Large intestine (tissue), 3 donors: ENCODE measurements at regions not wholly inside any gene's neighbourhood (a gene's known extent, or its start where the extent isn't known, plus 50 kb on each side); places are given as distances from the start of the nearest gene placed in this dataset.
A peak's percentile ranks its signal among the peaks of the same experiment; 100 is the strongest.
"Not testable (repeated sequence)": the region's sequence is repeated elsewhere in the genome, so short reads cannot be mapped to it uniquely, and the experiment has no call there.

Experiments used
- DNase-seq, 2 donors: peaks; one replicate each; pipeline versions ENCODE4 v3.0.0 to v3.0.0-alpha.2; 2013
- H3K27ac ChIP-seq: one replicate; pipeline ENCODE4 v1.5.1; 2013; ENCODE audit warnings: low read length
- H3K27me3 ChIP-seq: 2 replicates; pipeline ENCODE4 v1.6.1; 2013; ENCODE audit warnings: low read length; ENCODE audit not compliant: control insufficient read depth, insufficient read depth
- H3K36me3 ChIP-seq: 2 replicates; pipeline ENCODE4 v1.6.1; 2013; ENCODE audit warnings: low read length; ENCODE audit not compliant: control insufficient read depth, insufficient read depth
- H3K4me1 ChIP-seq: one replicate; pipeline ENCODE4 v1.6.1; 2013; ENCODE audit warnings: low read length; ENCODE audit not compliant: control insufficient read depth, insufficient read depth
- H3K4me3 ChIP-seq: one replicate; pipeline ENCODE4 v1.5.1; 2013; ENCODE audit warnings: low read length
- H3K9me3 ChIP-seq: one replicate; pipeline ENCODE4 v1.6.1; 2013; ENCODE audit warnings: mild to moderate bottlenecking, low read depth, low read length, moderate library complexity; ENCODE audit not compliant: control insufficient read depth
- WGBS: methylation state at CpG from one replicate; pipeline ENCODE4 v1.1.5; 2013; ENCODE audit warnings: low lambda C conversion rate; ENCODE audit not compliant: insufficient coverage; 5-methylcytosine and 5-hydroxymethylcytosine counted together

- no peak overlapping the region for H3K27ac ChIP-seq
- no peaks in the 10 kb centered on the region for H3K36me3 ChIP-seq
- DNase-seq = no peak
- no peaks in the 10 kb centered on the region for H3K4me1 ChIP-seq
- no peaks in the 10 kb centered on the region for H3K9me3 ChIP-seq
- no peak overlapping the region for H3K4me3 ChIP-seq
- H3K27me3 ChIP-seq = no peaks in the 10 kb centered on the region
- 100% methylated on average over 1 of the region's 1 CpG for WGBS
Observed at GRCh38 chr7:81865754-81866153, 95.9 kb upstream of the HGF start.

GRCh38 chr7:81859433-81859832 lies 89.6 kb upstream of the HGF start:
- Histone ChIP-seq H3K4me1 (no peaks in the 10 kb centered on the region), H3K36me3 (no peaks in the 10 kb centered on the region), H3K9me3 (no peaks in the 10 kb centered on the region), H3K27me3 (no peaks in the 10 kb centered on the region), H3K4me3 (no peak overlapping the region), H3K27ac (no peak overlapping the region)
- WGBS = 50% methylated on average over 1 of the region's 4 CpGs
- DNase-seq = no peak

GRCh38 chr7:81858820-81859219 lies 89.0 kb upstream of the HGF start:
- H3K27ac ChIP-seq, H3K27me3 ChIP-seq, H3K36me3 ChIP-seq, H3K9me3 ChIP-seq, H3K4me1 ChIP-seq, H3K4me3 ChIP-seq, DNase-seq: not testable (repeated sequence)
- 84% methylated on average over 2 of the region's 5 CpGs for WGBS

- WGBS = no CpG with 5 or more reads among the region's 2 CpGs
- no peak for DNase-seq
- Histone ChIP-seq H3K4me1 (no peaks in the 10 kb centered on the region), H3K27ac (no peak overlapping the region), H3K9me3 (no peaks in the 10 kb centered on the region), H3K36me3 (no peaks in the 10 kb centered on the region), H3K4me3 (no peak overlapping the region), H3K27me3 (no peaks in the 10 kb centered on the region)
Observed at GRCh38 chr7:81857385-81857784, 87.5 kb upstream of the HGF start.

DNA sequence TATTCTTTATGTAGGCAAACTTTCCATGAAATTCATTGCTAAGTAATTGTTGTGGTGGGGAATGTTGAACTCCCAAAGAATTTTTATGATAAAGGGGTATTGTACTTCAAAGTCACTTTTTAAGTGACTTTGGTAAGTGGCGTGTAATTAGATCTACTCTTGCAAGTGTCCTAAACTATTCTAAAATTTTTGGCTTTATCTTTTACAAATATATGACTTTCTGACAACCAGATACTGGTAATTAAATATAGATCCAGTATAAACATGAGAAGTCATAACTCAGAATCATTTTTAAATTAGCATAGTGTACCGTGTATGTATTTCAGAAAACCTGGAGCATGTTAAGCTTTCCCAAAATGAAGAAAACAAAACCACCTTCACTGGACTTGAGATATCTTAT lies 84.7 kb upstream of the HGF start:
- Histone ChIP-seq H3K4me3 (no peak overlapping the region), H3K27me3 (no peaks in the 10 kb centered on the region), H3K27ac (no peak overlapping the region), H3K4me1 (no peaks in the 10 kb centered on the region), H3K36me3 (no peaks in the 10 kb centered on the region), H3K9me3 (no peaks in the 10 kb centered on the region)
- no peak for DNase-seq
- no CpG with 5 or more reads among the region's 2 CpGs for WGBS

- Histone ChIP-seq H3K27ac (no peak overlapping the region), H3K4me3 (no peak overlapping the region)
Observed at GRCh38 chr7:81852701-81853100, 82.9 kb upstream of the HGF start.

GRCh38 chr7:81851413-81851812 lies 81.6 kb upstream of the HGF start:
- Histone ChIP-seq H3K9me3 (no peaks in the 10 kb centered on the region), H3K4me3 (no peak overlapping the region), H3K27me3 (no peaks in the 10 kb centered on the region), H3K4me1 (no peaks in the 10 kb centered on the region), H3K36me3 (no peaks in the 10 kb centered on the region), H3K27ac (no peak overlapping the region)
- no peak for DNase-seq

More at GRCh38 chr7:81852701-81853100, 82.9 kb upstream of the HGF start:
- no peaks in the 10 kb centered on the region for H3K4me1 ChIP-seq
- no peak for DNase-seq
- no peaks in the 10 kb centered on the region for H3K36me3 ChIP-seq
- no peaks in the 10 kb centered on the region for H3K9me3 ChIP-seq
- no peaks in the 10 kb centered on the region for H3K27me3 ChIP-seq

DNA sequence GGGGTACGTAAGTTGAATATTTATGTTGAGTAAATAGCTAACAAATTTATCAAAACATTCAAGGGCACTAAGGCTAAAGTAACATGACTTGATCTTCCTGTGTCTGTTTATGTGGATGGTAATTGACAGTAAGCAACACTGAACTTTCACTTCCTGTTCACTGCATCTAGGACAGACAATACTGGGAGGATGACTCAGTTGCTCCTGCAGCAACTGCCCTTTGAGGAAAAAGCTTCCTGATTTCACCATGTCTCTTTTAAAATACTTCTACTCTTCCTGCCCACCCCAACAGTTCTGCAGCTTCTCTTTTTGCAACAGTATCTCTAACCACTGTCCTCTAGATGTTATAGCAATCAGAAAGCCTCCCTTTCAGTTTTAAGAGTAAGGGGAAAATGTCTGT lies 76.6 kb upstream of the HGF start:
- 75% methylated on average over 1 of the region's 1 CpG for WGBS
- DNase-seq = peak in 1 of 2 donors; percentile 2

DNA sequence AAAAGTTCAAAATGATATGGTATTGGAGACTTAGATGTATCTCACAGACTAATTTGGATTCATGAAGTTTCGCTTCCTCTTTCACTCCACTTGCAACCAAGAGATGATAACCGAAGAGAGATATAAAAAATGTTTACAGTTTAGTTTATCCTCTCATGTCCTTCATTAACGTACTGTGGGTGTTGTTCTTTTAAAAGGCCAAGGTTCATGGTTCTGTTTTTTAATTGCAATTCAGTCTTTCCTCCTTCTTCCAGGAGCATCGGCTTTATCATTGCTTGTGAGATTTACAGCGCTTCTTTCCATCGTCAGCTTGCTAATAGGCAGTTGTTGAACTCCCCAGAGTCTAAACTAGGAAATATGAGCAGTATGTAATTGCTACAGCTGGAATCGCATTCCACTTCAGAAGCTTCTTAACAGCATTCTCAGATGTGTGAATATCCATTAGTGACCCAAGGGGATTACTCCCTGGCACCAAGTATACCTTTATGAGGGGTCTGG lies 75.9 kb upstream of the HGF start:
- no peak overlapping the region for H3K27ac ChIP-seq
- no peaks in the 10 kb centered on the region for H3K4me1 ChIP-seq
- DNase-seq = no peak
- no peaks in the 10 kb centered on the region for H3K27me3 ChIP-seq
- no peak overlapping the region for H3K4me3 ChIP-seq
- no peaks in the 10 kb centered on the region for H3K36me3 ChIP-seq
- no peaks in the 10 kb centered on the region for H3K9me3 ChIP-seq
- WGBS = 80% methylated on average over 2 of the region's 7 CpGs

More for the DNA sequence above, 76.6 kb upstream of the HGF start:
- Histone ChIP-seq H3K9me3 (no peaks in the 10 kb centered on the region), H3K4me3 (no peak overlapping the region), H3K4me1 (no peaks in the 10 kb centered on the region), H3K27ac (no peak overlapping the region), H3K36me3 (no peaks in the 10 kb centered on the region), H3K27me3 (no peaks in the 10 kb centered on the region)

DNA sequence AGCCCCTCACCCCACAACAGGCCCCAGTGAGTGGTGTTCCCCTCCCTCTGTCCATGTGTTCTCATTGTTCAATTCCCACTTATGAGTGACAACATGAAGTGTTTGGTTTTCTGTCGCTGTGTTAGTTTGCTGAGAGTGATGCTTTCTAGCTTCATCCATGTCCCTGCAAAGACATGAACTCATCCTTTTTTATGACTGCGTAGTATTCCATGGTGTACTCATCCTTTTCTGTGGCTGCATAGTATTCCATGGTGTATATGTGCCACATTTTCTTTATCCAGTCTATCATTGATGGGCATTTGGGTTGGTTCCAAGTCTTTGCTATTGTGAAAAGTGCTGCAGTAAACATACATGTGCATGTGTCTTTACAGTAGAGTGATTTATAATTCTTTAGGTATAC lies 73.8 kb upstream of the HGF start:
- H3K9me3 ChIP-seq, H3K4me3 ChIP-seq, H3K4me1 ChIP-seq, H3K36me3 ChIP-seq, DNase-seq, H3K27me3 ChIP-seq, H3K27ac ChIP-seq: not testable (repeated sequence)
- no CpG with 5 or more reads among the region's 2 CpGs for WGBS

GRCh38 chr7:81842361-81842760 lies 72.5 kb upstream of the HGF start:
- no peaks in the 10 kb centered on the region for H3K4me1 ChIP-seq
- no peak overlapping the region for H3K4me3 ChIP-seq
- WGBS = 80% methylated on average over 1 of the region's 2 CpGs
- no peak overlapping the region for H3K27ac ChIP-seq
- H3K36me3 ChIP-seq = no peaks in the 10 kb centered on the region
- H3K9me3 ChIP-seq = no peaks in the 10 kb centered on the region
- H3K27me3 ChIP-seq = no peaks in the 10 kb centered on the region
- no peak for DNase-seq
